AG09309 (cell line): ENCODE measurements at regions not wholly inside any gene's neighbourhood (a gene's known extent, or its start where the extent isn't known, plus 50 kb on each side); places are given as distances from the start of the nearest gene placed in this dataset.

Source experiments
- DNase-seq: peaks from one replicate; pipeline ENCODE4 v3.0.0-alpha.2; 2010; ENCODE audit warnings: low read depth
- H3K4me3 ChIP-seq: 2 replicates; pipeline ENCODE4 v1.5.1; 2011; ENCODE audit warnings: mild to moderate bottlenecking, low read depth, low read length, moderate library complexity; ENCODE audit not compliant: control insufficient read depth
- CTCF ChIP-seq: IDR thresholded peaks from 2 replicates; pipeline ENCODE4 v1.5.1; 2011; ENCODE audit warnings: mild to moderate bottlenecking, low read depth, low read length, inconsistent platforms; ENCODE audit not compliant: insufficient read depth, control insufficient read depth; ENCODE audit errors: missing control alignments

GRCh38 chr6:62474793-62475192 is 188.8 kb upstream of the KHDRBS2 start:
- TF ChIP-seq CTCF = no peak
- no peak overlapping the region for H3K4me3 ChIP-seq
- no peak for DNase-seq

- H3K4me3 ChIP-seq = no peak overlapping the region
- TF ChIP-seq CTCF = no peak
- no peak for DNase-seq
Measured at GRCh38 chr6:62466607-62467006, 180.6 kb upstream of the KHDRBS2 start.

GRCh38 chr6:62465206-62465605 is 179.2 kb upstream of the KHDRBS2 start:
- TF ChIP-seq CTCF = no peak
- H3K4me3 ChIP-seq = no peak overlapping the region
- DNase-seq = no peak

GRCh38 chr6:62452586-62452985 is 166.6 kb upstream of the KHDRBS2 start:
- TF ChIP-seq CTCF = no peak
- no peak for DNase-seq

GRCh38 chr6:62446647-62447316 is 160.8 kb upstream of the KHDRBS2 start:
- DNase-seq = no peak
- no peak overlapping the region for H3K4me3 ChIP-seq
- TF ChIP-seq CTCF = no peak

More at GRCh38 chr6:62452586-62452985, 166.6 kb upstream of the KHDRBS2 start:
- no peak overlapping the region for H3K4me3 ChIP-seq

- DNase-seq = no peak
- no peak overlapping the region for H3K4me3 ChIP-seq
- TF ChIP-seq CTCF = no peak
Measured at GRCh38 chr6:62445521-62445920, 159.5 kb upstream of the KHDRBS2 start.
